ENCODE measurements at regions not wholly inside any gene's neighbourhood (a gene's known extent, or its start where the extent isn't known, plus 50 kb on each side); places are given as distances from the start of the nearest gene placed in this dataset.

DNA sequence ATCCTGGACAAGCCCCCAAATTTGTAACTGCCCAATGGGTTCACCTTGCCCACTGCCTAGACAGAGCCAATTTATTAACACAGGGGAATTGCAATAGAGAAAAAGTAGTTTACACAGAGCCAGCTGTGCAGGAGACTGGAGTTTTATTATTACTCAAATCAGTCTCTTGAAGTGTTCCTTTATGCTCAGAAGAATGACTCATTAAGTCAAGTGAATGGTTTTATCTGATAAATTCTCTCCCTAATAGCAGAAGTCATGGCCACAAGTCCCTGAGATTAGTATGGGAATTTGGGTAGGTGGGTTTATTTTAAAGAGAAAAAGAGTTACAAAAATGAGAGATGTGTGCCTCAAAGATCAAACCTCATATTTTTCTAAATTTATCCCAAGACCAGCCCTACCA is 122.8 kb upstream of the NUDT4 start:
- TF ChIP-seq EZH2 (IDR thresholded peaks at IDR 0.05) (no peak), POLR2AphosphoS5 (IDR thresholded peaks at IDR 0.05; ENCODE audit: borderline replicate concordance, low read depth, low read length) (no peak), FOXP2 (optimal IDR thresholded peaks at IDR 0.05; ENCODE audit: control extremely low read depth, extremely low read length, insufficient read depth) (no peak)
